Ishikawa (cell line): ENCODE measurements at regions not wholly inside any gene's neighbourhood (a gene's known extent, or its start where the extent isn't known, plus 50 kb on each side); places are given as distances from the start of the nearest gene placed in this dataset.

Experiments
- CEBPB ChIP-seq: IDR thresholded peaks from 2 replicates; pipeline ENCODE4 v1.6.1; 2012
- CREB1 ChIP-seq: IDR thresholded peaks from 2 replicates; pipeline ENCODE4 v1.6.1; 2012; ENCODE audit warnings: low read depth
- EGR1 ChIP-seq: IDR thresholded peaks from 2 replicates; pipeline ENCODE4 v1.6.1; 2012
- EP300 ChIP-seq: IDR thresholded peaks from 2 replicates; pipeline ENCODE4 v1.6.1; 2012; ENCODE audit warnings: borderline replicate concordance
- FOXM1 ChIP-seq: IDR thresholded peaks from 2 replicates; pipeline ENCODE4 v1.6.1; 2012; ENCODE audit warnings: low read depth, borderline replicate concordance
- NFIC ChIP-seq: IDR thresholded peaks from 2 replicates; pipeline ENCODE4 v1.6.1; 2012
- RAD21 ChIP-seq: IDR thresholded peaks from 2 replicates; pipeline ENCODE4 v1.6.1; 2012; ENCODE audit warnings: low read depth
- TAF1 ChIP-seq: IDR thresholded peaks from 2 replicates; pipeline ENCODE4 v1.6.1; 2012; ENCODE audit warnings: low read depth, mild to moderate bottlenecking
- TCF12 ChIP-seq: IDR thresholded peaks from 2 replicates; pipeline ENCODE4 v1.6.1; 2012; ENCODE audit warnings: low read depth
- YY1 ChIP-seq: IDR thresholded peaks from 2 replicates; pipeline ENCODE4 v1.6.1; 2012; ENCODE audit warnings: low read depth
- TF ChIP-seq, protein P1 (sequence below): IDR thresholded peaks from 2 replicates; pipeline ENCODE4 v1.6.1; 2012; ENCODE audit warnings: low read depth, mild to moderate bottlenecking
- TF ChIP-seq, protein P2 (sequence below): IDR thresholded peaks from 2 replicates; pipeline ENCODE4 v1.6.1; 2012

DNA sequence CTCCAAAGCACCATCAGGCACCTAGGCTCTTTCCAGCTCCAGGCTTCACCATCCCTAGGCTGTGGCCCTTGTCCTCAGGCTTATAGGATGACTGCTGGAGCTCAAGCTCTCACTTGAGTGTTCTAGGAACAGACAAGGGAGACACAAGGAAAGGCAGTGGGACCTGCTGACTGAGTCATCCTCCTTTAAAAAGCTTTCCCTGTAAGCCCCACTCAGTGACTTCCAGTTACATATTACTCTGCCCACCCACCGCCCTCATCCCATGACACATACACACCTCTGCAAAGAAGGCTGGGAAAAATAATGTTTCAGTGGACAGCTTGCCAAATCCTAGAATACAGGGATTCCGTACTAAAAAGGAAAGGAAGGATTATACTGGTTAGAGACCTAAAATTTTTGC is 154.2 kb upstream of the ZNF366 start:
- TF ChIP-seq TAF1 (no peak), EP300 (no peak), CREB1 (no peak), YY1 (no peak), TCF12 (no peak), RAD21 (no peak), NFIC (no peak), FOXM1 (no peak), CEBPB (no peak), EGR1 (no peak)
- TF ChIP-seq, protein P1, sequence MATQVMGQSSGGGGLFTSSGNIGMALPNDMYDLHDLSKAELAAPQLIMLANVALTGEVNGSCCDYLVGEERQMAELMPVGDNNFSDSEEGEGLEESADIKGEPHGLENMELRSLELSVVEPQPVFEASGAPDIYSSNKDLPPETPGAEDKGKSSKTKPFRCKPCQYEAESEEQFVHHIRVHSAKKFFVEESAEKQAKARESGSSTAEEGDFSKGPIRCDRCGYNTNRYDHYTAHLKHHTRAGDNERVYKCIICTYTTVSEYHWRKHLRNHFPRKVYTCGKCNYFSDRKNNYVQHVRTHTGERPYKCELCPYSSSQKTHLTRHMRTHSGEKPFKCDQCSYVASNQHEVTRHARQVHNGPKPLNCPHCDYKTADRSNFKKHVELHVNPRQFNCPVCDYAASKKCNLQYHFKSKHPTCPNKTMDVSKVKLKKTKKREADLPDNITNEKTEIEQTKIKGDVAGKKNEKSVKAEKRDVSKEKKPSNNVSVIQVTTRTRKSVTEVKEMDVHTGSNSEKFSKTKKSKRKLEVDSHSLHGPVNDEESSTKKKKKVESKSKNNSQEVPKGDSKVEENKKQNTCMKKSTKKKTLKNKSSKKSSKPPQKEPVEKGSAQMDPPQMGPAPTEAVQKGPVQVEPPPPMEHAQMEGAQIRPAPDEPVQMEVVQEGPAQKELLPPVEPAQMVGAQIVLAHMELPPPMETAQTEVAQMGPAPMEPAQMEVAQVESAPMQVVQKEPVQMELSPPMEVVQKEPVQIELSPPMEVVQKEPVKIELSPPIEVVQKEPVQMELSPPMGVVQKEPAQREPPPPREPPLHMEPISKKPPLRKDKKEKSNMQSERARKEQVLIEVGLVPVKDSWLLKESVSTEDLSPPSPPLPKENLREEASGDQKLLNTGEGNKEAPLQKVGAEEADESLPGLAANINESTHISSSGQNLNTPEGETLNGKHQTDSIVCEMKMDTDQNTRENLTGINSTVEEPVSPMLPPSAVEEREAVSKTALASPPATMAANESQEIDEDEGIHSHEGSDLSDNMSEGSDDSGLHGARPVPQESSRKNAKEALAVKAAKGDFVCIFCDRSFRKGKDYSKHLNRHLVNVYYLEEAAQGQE = no peak
- TF ChIP-seq, protein P2, sequence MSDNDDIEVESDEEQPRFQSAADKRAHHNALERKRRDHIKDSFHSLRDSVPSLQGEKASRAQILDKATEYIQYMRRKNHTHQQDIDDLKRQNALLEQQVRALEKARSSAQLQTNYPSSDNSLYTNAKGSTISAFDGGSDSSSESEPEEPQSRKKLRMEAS = no peak
